Transverse colon (tissue), 4 donors: ENCODE measurements at regions not wholly inside any gene's neighbourhood (a gene's known extent, or its start where the extent isn't known, plus 50 kb on each side); places are given as distances from the start of the nearest gene placed in this dataset.

Experiments used
- POLR2AphosphoS5 ChIP-seq, 3 donors: sonication (generic); formaldehyde crosslinking; IDR thresholded peaks; one replicate each; pipeline ENCODE4 v1.6.1; 2016; ENCODE audit warnings: antibody characterized with exemption in 3 of 3
- TF ChIP-seq, protein P1 (sequence below), 5 experiments: fragments of 200-600 bp in 3 of 5; fragments of 450-650 bp in 2 of 5; sonication (generic) in 3 of 5; IDR thresholded peaks; 1 replicate in 2 of 5; 2 replicates in 3 of 5; pipeline ENCODE4 v1.5.1; 2016 to 2017; ENCODE audit warnings: antibody characterized with exemption in 5 of 5, inconsistent platforms in 3 of 5, mild to moderate bottlenecking in 2 of 5, moderate library complexity in 1 of 5

DNA sequence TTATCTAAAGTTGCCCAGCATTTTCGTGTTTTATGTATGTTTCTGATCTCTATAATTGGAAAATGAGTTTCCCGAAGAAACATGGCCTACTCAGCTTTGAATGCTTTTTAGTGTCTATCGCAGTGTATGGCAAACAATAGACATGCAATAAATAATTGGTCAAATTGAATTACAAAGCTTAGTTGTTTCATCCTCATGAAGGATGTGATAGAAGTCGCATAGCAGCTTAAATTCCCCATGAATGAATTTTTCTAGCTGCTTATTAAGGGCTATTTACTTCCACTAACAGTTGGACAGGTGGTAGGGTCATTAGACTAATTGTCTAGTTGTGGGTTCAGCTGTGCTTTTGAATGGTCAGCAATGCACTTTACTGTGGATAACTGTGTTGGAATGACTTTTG is 467.3 kb upstream of the MBL2 start:
- TF ChIP-seq, protein P1, sequence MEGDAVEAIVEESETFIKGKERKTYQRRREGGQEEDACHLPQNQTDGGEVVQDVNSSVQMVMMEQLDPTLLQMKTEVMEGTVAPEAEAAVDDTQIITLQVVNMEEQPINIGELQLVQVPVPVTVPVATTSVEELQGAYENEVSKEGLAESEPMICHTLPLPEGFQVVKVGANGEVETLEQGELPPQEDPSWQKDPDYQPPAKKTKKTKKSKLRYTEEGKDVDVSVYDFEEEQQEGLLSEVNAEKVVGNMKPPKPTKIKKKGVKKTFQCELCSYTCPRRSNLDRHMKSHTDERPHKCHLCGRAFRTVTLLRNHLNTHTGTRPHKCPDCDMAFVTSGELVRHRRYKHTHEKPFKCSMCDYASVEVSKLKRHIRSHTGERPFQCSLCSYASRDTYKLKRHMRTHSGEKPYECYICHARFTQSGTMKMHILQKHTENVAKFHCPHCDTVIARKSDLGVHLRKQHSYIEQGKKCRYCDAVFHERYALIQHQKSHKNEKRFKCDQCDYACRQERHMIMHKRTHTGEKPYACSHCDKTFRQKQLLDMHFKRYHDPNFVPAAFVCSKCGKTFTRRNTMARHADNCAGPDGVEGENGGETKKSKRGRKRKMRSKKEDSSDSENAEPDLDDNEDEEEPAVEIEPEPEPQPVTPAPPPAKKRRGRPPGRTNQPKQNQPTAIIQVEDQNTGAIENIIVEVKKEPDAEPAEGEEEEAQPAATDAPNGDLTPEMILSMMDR (IDR thresholded peaks at IDR 0.05), result no peak
- TF ChIP-seq POLR2AphosphoS5 (IDR thresholded peaks at IDR 0.05), result no peak
